GM12872 (cell line): ENCODE measurements at regions not wholly inside any gene's neighbourhood (a gene's known extent, or its start where the extent isn't known, plus 50 kb on each side); places are given as distances from the start of the nearest gene placed in this dataset.

Source experiments
- CTCF ChIP-seq: IDR thresholded peaks from 3 replicates; pipeline ENCODE4 v1.5.1; 2011; ENCODE audit warnings: low read depth, mild to moderate bottlenecking, low read length, moderate library complexity; ENCODE audit not compliant: insufficient read depth

- no peak for TF ChIP-seq CTCF
These were observed 420.4 kb downstream of the GBA3 start for GRCh38 chr4:23113104-23113503.

DNA sequence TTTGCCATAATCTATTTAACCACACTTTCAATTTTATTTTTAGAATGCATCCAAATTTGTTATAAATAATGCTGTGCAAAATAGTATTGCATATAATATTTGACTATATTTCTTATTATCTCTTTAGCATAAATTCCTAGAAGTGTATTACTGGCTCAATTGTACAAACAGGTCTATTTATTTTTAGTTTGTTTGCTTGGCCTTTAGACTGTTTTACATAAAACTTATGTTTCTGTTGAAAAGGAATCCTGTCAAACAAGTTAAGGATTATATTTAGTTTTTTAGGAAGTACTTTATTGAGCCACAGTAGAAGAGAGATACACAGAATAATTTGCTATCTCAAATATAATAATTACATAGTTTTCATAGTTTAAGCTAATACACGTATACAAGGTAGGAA, 413.8 kb downstream of the GBA3 start:
- no peak for TF ChIP-seq CTCF

DNA sequence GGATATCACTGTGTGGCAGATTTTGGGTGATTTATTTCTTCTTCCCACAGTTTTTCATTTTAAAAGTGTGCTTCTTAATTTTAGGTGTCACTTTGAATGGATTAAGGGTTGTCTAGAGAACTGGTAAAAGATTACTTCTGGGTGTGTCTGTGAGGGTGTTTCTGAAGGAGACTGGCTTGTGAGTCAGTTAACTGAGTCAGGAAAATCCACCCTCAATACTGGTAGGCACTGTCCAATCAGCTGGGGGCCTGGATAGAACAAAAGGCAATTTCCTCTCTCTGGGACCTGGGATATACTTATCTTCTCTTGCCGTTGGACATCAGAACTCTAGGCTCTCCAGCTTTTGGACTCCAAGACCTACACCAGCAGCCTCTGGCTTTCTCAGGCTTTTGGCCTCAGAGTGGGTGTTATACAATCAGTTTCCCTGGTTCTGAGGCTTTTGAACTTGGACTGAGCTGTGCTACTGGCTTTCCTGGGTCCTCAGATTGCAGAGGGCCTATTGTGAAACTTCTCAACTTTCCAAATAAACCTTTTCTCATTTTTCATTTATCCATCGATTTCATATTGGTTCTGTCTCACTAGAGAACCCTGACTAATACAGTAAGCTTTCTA, 413.1 kb downstream of the GBA3 start:
- no peak for TF ChIP-seq CTCF

GRCh38 chr4:23097251-23097650, 404.5 kb downstream of the GBA3 start:
- no peak for TF ChIP-seq CTCF

GRCh38 chr4:23091711-23092110, 399.0 kb downstream of the GBA3 start:
- no peak for TF ChIP-seq CTCF

- TF ChIP-seq CTCF: no peak
These were observed 392.5 kb downstream of the GBA3 start for GRCh38 chr4:23085249-23085568.

DNA sequence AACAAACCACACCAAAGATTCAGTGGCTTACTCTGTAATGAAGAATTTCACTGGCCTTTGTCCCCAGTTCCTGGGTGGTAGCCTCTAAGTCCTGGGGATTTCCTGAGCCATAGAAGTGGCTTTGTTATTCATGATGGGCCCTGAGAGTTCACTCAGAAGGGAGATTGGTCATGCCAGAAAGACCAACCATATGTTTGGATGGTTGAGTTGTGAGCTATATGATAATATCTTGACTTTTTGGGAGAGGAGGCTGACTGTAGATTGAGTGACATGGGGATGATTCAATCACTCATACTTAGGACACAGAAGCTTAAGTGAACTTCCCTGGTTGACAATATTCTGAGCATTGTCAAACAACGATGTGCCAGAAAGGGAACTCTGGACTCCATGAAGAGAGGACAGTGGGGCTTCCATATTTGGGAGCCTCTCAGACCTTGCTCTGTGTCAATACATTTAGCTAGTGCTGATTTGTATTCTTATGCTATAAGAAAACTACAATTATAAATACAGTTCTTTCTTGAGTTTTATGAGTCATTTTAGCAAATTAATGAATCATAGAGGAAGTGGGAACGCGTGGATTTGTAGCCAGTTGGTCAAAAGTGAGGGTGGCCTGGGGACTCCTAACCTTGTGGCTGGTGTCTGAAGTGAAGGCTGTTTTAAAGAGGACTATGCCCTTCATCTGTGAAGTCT, 392.0 kb downstream of the GBA3 start:
- no peak for TF ChIP-seq CTCF
